CD4-positive, alpha-beta memory T cell (primary cell): ENCODE measurements at regions not wholly inside any gene's neighbourhood (a gene's known extent, or its start where the extent isn't known, plus 50 kb on each side); places are given as distances from the start of the nearest gene placed in this dataset.
"Not testable (repeated sequence)": the region's sequence is repeated elsewhere in the genome, so short reads cannot be mapped to it uniquely, and the experiment has no call there.

ENCODE experiments used
- CTCF ChIA-PET: fragments of 350-600 bp; sonication (Branson Sonifier 250); formaldehyde crosslinking; loops from one replicate; lab custom pipeline; 2021; ENCODE audit warnings: inconsistent platforms; ENCODE audit not compliant: partially characterized antibody; lab: Charles Lee
- POLR2A ChIA-PET: fragments of 350-600 bp; sonication (Branson Sonifier 250); formaldehyde crosslinking; loops from one replicate; lab custom pipeline; 2021; ENCODE audit not compliant: partially characterized antibody; lab: Charles Lee
- DNase-seq, 5 donors: peaks; one replicate each; pipeline versions ENCODE4 v3.0.0 to v3.0.0-alpha.2; 2020 to 2022; ENCODE audit warnings: mixed read lengths in 1 of 5
- H3K27ac ChIP-seq: one replicate; pipeline ENCODE4 v1.7.0; 2013; ENCODE audit warnings: low read depth, low read length
- H3K27me3 ChIP-seq: 2 replicates; pipeline ENCODE4 v1.7.0; 2013; ENCODE audit warnings: mild to moderate bottlenecking, low read length, moderate library complexity; ENCODE audit not compliant: insufficient read depth
- H3K36me3 ChIP-seq: 2 replicates; pipeline ENCODE4 v1.7.0; 2013; ENCODE audit warnings: mild to moderate bottlenecking, low read length, moderate library complexity; ENCODE audit not compliant: insufficient read depth
- H3K4me1 ChIP-seq: 2 replicates; pipeline ENCODE4 v1.7.0; 2013; ENCODE audit warnings: mild to moderate bottlenecking, low read length, moderate library complexity; ENCODE audit not compliant: insufficient read depth
- H3K4me3 ChIP-seq, 2 donors: one replicate each; pipeline ENCODE4 v1.7.0; 2013; ENCODE audit warnings: low read length in 2 of 2, mild to moderate bottlenecking in 1 of 2
- H3K9me3 ChIP-seq, 2 donors: one replicate each; pipeline ENCODE4 v1.7.0; 2013; ENCODE audit warnings: low read length in 2 of 2, control low read depth in 1 of 2; ENCODE audit not compliant: control insufficient read depth in 1 of 2
- H3K27ac Mint-ChIP-seq, 7 donors: one replicate each; pipeline ENCODE4 v1.8.0; 2020 to 2021; ENCODE audit warnings: mixed read lengths in 7 of 7, mild to moderate bottlenecking in 6 of 7, inconsistent platforms in 3 of 7, moderate library complexity in 3 of 7
- H3K27me3 Mint-ChIP-seq, 2 donors: one replicate each; pipeline ENCODE4 v1.8.0; 2020 to 2021; ENCODE audit warnings: mixed read lengths in 2 of 2
- H3K36me3 Mint-ChIP-seq, 2 donors: one replicate each; pipeline ENCODE4 v1.8.0; 2020 to 2021; ENCODE audit warnings: mixed read lengths in 2 of 2, inconsistent platforms in 1 of 2, mild to moderate bottlenecking in 1 of 2
- H3K4me1 Mint-ChIP-seq, 4 donors: one replicate each; pipeline ENCODE4 v1.8.0; 2020 to 2021; ENCODE audit warnings: mixed read lengths in 4 of 4, mild to moderate bottlenecking in 1 of 4
- H3K4me3 Mint-ChIP-seq, 8 donors: one replicate each; pipeline ENCODE4 v1.8.0; 2020 to 2021; ENCODE audit warnings: mixed read lengths in 8 of 8, mild to moderate bottlenecking in 7 of 8, moderate library complexity in 6 of 8, inconsistent platforms in 3 of 8
- H3K9me3 Mint-ChIP-seq, 8 donors: one replicate each; pipeline ENCODE4 v1.8.0; 2020 to 2021; ENCODE audit warnings: mixed read lengths in 8 of 8, mild to moderate bottlenecking in 5 of 8, inconsistent platforms in 3 of 8, moderate library complexity in 1 of 8
- intact Hi-C: fragments of 100-400 bp; cut with micrococcal nuclease; formaldehyde crosslinking; loops from one replicate; pipeline ENCODE4 v1.15.1; 2023

DNA sequence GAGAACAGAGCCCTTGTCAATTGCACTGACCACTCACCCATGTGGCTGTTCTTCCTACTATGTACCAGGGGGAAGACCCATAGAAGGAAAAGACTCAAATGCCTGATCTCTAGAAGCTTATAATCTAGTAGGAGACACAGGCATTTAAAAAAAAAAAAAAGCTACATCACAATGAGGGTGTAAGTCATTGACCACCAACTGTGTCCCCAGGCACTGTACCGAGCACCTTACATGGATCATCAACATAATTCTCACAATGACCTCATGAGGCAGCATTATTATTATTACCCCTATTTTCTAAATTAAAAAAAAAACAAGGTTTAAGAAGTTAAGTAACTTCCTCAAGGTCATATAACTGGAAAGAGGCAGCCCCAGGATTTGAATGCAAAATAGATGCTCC lies 247.4 kb downstream of the SHOX2 start:
- H3K36me3 ChIP-seq, result no peaks in the 10 kb centered on the region
- intact Hi-C loops, result no loop called here
- Mint-ChIP-seq H3K4me3 (no peak overlapping the region), H3K36me3 (no peaks in the 10 kb centered on the region), H3K27ac (no peak overlapping the region), H3K9me3 (peaks cover 0 to 1% (median 0%) of the 10 kb centered on the region in 8 donors), H3K27me3 (no peaks in the 10 kb centered on the region), H3K4me1 (no peaks in the 10 kb centered on the region)
- H3K4me1 ChIP-seq, result no peaks in the 10 kb centered on the region
- ChIA-PET POLR2A (no interaction called here), CTCF (no interaction called here)
- no peaks in the 10 kb centered on the region for H3K9me3 ChIP-seq
- no peak overlapping the region for H3K27ac ChIP-seq
- DNase-seq, result no peak
- no peaks in the 10 kb centered on the region for H3K27me3 ChIP-seq
- no peak overlapping the region for H3K4me3 ChIP-seq

DNA sequence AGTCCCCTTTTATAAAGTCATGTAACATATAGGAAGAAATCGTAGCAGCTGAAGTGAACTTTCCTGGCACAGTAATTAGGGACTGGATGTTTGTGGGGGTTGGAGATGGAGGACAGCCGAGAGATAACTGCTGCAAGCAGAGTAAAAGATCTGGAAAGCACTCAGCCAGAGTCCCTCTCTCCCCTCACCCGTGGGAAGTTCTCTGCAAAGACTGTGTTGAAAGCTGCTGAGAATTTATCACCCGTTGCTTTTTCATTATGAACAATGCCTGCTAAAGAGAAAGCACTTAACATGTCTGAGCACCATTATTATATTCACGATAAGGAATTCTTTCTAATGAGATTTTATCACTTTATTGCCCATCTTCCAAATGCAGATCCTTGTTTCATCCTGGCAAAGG lies 248.8 kb downstream of the SHOX2 start:
- Histone ChIP-seq H3K27ac (no peak overlapping the region), H3K4me3 (no peak overlapping the region), H3K9me3 (no peaks in the 10 kb centered on the region), H3K4me1 (no peaks in the 10 kb centered on the region), H3K27me3 (no peaks in the 10 kb centered on the region), H3K36me3 (no peaks in the 10 kb centered on the region)
- DNase-seq, result no peak
- Mint-ChIP-seq H3K4me3 (no peak overlapping the region), H3K36me3 (no peaks in the 10 kb centered on the region), H3K27ac (no peak overlapping the region), H3K27me3 (no peaks in the 10 kb centered on the region), H3K4me1 (no peaks in the 10 kb centered on the region), H3K9me3 (peaks cover 0 to 1% (median 0%) of the 10 kb centered on the region in 8 donors)
- ChIA-PET CTCF (no interaction called here), POLR2A (no interaction called here)
- intact Hi-C loops, result no loop called here

DNA sequence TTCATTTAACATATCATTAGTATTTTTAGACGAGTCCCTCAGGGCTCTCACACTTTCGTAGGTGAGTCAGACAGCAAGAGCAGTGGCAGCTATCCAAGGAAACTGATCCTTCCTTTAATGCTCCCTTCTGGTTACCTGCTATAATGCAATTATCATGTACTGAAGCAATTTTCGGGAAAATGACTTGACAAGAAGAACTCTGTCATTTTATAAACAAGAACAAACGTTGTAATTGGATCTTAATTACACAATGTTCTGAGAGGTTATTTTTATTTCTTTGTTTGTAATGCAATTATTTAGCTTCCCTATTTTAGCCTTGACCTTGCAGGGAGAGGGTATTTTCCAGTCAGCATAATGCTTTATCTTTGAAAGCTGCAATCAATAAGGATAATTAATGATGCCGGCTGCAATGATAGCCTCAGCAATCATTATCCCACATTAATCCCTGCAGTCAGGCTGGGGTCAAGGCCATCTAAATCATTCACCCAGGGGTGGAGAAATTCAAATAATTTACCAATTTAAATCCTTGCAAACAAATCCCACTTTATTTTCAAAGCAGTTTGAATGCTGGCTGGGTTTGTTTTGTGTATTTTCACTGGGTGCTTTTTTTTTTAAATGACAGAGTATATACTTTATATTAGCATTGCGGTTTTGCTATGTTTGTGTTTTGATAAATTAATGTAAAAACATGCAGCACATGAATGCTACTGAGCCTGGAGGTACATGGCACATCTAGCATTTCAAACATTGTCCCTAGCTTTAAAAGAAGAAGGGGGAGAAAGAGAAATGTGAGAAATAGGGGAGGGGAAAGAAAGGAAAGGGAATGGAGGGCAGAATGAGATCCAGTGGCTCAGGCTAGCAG lies 249.9 kb downstream of the SHOX2 start:
- ChIA-PET CTCF (no interaction called here), POLR2A (no interaction called here)
- Histone ChIP-seq H3K27ac (no peak overlapping the region), H3K9me3 (no peaks in the 10 kb centered on the region), H3K27me3 (no peaks in the 10 kb centered on the region), H3K4me3 (no peak overlapping the region), H3K36me3 (no peaks in the 10 kb centered on the region), H3K4me1 (no peaks in the 10 kb centered on the region)
- Mint-ChIP-seq H3K4me3 (no peak overlapping the region), H3K4me1 (no peaks in the 10 kb centered on the region), H3K9me3 (peaks cover 0 to 1% (median 0%) of the 10 kb centered on the region in 8 donors), H3K36me3 (no peaks in the 10 kb centered on the region), H3K27ac (no peak overlapping the region), H3K27me3 (no peaks in the 10 kb centered on the region)
- intact Hi-C loops, result no loop called here
- DNase-seq, result no peak

DNA sequence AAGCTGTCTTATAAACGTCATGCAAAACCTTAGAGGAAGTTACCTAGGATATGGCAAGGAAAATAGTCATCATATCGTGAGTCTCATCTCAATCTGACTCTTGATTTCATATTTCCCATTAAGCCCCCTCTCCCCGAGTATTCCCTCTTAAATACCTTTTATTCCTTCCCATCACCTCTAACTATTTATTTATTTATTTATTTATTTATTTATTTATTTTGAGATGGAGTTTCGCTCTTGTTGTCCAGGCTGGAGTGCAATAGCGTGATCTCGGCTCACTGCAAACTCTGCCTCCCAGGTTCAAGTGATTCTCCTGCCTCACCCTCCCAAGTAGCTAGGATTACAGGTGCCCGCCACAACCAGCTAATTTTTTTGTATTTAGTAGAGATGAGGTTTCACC lies 260.4 kb downstream of the SHOX2 start:
- H3K27me3 ChIP-seq, intact Hi-C loops, H3K36me3 ChIP-seq, H3K9me3 ChIP-seq, H3K27ac ChIP-seq, H3K36me3 Mint-ChIP-seq, H3K27ac Mint-ChIP-seq, H3K4me1 Mint-ChIP-seq, POLR2A ChIA-PET, H3K27me3 Mint-ChIP-seq, H3K9me3 Mint-ChIP-seq, DNase-seq, H3K4me3 ChIP-seq, H3K4me3 Mint-ChIP-seq, H3K4me1 ChIP-seq: not testable (repeated sequence)
- CTCF ChIA-PET, result interaction anchor here (1.0 kb wide), 1 partner anchor 17 kb away, joined by 3 read pairs; no protein-coding TSS in a partner anchor

DNA sequence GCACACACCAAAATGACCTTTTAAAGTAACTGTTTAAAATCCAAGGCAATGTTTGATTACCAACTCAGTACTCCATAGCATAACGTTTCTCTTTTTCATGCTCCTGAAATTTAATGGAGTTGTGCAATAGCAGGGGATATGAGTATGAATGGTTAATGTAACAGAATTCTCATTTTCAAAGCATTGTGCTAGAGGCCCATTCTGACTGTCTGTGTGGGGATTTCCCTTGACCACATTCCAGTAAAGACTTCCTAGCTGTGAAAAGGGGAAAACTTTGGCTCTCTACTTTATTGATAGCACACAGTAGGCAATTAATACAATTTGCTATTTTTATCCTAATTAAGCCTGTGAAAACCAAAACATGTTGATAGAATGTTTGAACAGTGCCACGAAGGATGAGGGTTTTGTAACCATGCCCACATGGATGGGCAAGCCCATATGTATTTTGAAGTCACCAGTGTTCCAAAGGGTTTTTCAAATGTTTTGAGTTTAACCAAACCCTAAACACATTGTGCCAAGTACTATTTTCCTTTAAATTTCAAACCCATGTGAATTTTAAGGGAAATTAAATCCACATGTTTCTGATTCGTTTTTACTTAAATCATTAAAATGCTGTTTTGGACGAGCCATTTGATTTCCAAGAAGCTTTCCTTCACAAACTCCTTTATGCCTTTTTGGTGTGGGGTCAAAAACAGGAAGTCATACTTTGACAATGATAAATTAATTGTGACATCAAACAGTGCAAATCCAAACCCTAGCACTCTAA lies 261.2 kb downstream of the SHOX2 start:
- Histone ChIP-seq H3K4me1 (no peaks in the 10 kb centered on the region), H3K36me3 (no peaks in the 10 kb centered on the region), H3K4me3 (no peak overlapping the region), H3K27ac (no peak overlapping the region), H3K27me3 (no peaks in the 10 kb centered on the region), H3K9me3 (no peaks in the 10 kb centered on the region)
- no peak overlapping the region for H3K27ac Mint-ChIP-seq
- H3K36me3 Mint-ChIP-seq, result no peaks in the 10 kb centered on the region
- H3K4me3 Mint-ChIP-seq, result no peak overlapping the region
- no peak for DNase-seq
- no peaks in the 10 kb centered on the region for H3K27me3 Mint-ChIP-seq
- POLR2A ChIA-PET, result no interaction called here
- intact Hi-C loops, result no loop called here
- peaks cover 0 to 2% (median 0%) of the 10 kb centered on the region in 8 donors for H3K9me3 Mint-ChIP-seq
- CTCF ChIA-PET, result no interaction called here
- no peaks in the 10 kb centered on the region for H3K4me1 Mint-ChIP-seq

DNA sequence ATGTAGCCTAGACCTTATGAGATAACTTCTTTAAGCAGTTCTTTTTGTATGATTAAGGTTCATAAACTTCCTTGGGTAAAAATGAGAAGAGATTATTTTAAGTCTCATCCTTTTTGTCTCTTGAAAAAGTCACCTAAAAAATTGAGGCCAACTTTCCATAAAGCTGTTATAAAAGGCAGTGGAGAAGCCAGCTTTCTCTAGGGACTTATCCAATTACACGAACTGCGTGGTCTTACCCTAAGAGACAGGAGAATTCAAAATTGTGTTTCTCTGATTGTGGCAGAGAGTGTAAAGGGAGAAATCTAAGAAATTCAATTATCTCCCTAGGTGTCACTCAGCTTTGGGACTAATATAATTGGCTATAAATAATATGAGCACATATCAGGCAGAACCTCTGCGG lies 262.0 kb downstream of the SHOX2 start:
- ChIA-PET CTCF (no interaction called here), POLR2A (no interaction called here)
- Histone ChIP-seq H3K27me3 (no peaks in the 10 kb centered on the region), H3K4me3 (no peak overlapping the region), H3K36me3 (no peaks in the 10 kb centered on the region), H3K9me3 (no peaks in the 10 kb centered on the region), H3K4me1 (no peaks in the 10 kb centered on the region), H3K27ac (no peak overlapping the region)
- intact Hi-C loops, result no loop called here
- Mint-ChIP-seq H3K27me3 (no peaks in the 10 kb centered on the region), H3K4me1 (no peaks in the 10 kb centered on the region), H3K27ac (no peak overlapping the region), H3K4me3 (no peak overlapping the region), H3K9me3 (peaks cover 0 to 2% (median 0%) of the 10 kb centered on the region in 8 donors), H3K36me3 (no peaks in the 10 kb centered on the region)
- no peak for DNase-seq

DNA sequence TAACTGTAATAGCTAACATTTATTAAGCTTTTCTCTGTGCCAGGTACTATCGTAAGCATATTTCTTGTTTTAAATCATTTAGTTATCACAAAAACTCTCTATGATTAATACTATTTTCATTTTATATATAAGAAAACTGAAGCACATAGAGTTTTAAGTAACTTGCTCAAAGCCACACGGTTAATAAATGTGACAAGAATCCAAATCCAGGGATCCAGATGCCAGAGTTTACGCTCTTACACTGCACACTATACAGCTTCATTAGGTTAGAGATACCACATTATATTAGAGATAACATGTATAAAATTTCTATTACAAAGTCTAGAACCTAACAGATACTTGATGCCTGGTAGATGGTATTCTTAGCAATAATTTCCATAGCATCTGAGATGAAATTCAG lies 265.2 kb downstream of the SHOX2 start:
- Histone ChIP-seq H3K27ac (no peak overlapping the region), H3K9me3 (no peaks in the 10 kb centered on the region), H3K36me3 (no peaks in the 10 kb centered on the region), H3K4me3 (no peak overlapping the region), H3K27me3 (no peaks in the 10 kb centered on the region), H3K4me1 (no peaks in the 10 kb centered on the region)
- Mint-ChIP-seq H3K27me3 (no peaks in the 10 kb centered on the region), H3K4me3 (no peak overlapping the region), H3K27ac (no peak overlapping the region), H3K9me3 (peaks cover 0 to 3% (median 0%) of the 10 kb centered on the region in 8 donors), H3K4me1 (no peaks in the 10 kb centered on the region), H3K36me3 (no peaks in the 10 kb centered on the region)
- intact Hi-C loops, result no loop called here
- CTCF ChIA-PET, result no interaction called here
- POLR2A ChIA-PET, result no interaction called here
- DNase-seq, result no peak
